ENCODE measurements at regions not wholly inside any gene's neighbourhood (a gene's known extent, or its start where the extent isn't known, plus 50 kb on each side); places are given as distances from the start of the nearest gene placed in this dataset.

GRCh38 chr1:172815740-172816139 lies 156.8 kb downstream of the FASLG start:
- TF ChIP-seq CTCF (IDR thresholded peaks at IDR 0.05) (no peak), POLR2A (IDR thresholded peaks at IDR 0.05) (no peak), POLR2AphosphoS5 (IDR thresholded peaks at IDR 0.05) (no peak)

Measured in stomach (tissue), 4 donors.